HepG2 (cell line): ENCODE measurements at regions not wholly inside any gene's neighbourhood (a gene's known extent, or its start where the extent isn't known, plus 50 kb on each side); places are given as distances from the start of the nearest gene placed in this dataset.

ENCODE experiments used
- ATAC-seq: fragments of 200-7000 bp; cut with Tn5 transposase; 3 replicates; pipeline ENCODE4 v1.9.1; 2020; ENCODE audit warnings: mild to moderate bottlenecking, moderate library complexity
- BruUV-seq: library from RNA; stranded (reverse); fragments of 400-500 nt; replicated peaks from 2 replicates; lab custom pipeline; 2021; lab: Mats Ljungman, UMichigan
- CTCF ChIA-PET: fragments of 300-600 bp; formaldehyde crosslinking; extraction: SDS; loops from one replicate; lab custom pipeline; 2021; ENCODE audit warnings: low total read pairs, inconsistent platforms, low intra/inter-chr PET ratio; lab: Yijun Ruan, JAX
- POLR2A ChIA-PET: fragments of 350-600 bp; sonication (Branson Sonifier 250); formaldehyde crosslinking; loops from one replicate; lab custom pipeline; 2020; ENCODE audit warnings: antibody characterized with exemption, inconsistent platforms; lab: Yijun Ruan, JAX
- DNase-seq: peaks from one replicate; pipeline ENCODE4 v3.0.0-alpha.2; 2015; ENCODE audit warnings: low spot score
- FAIRE-seq: peaks from 3 replicates; lab custom pipeline; 2011; peaks lifted over from hg19 to GRCh38; lab: Jason Lieb, UNC
- H2AFZ ChIP-seq: one replicate; pipeline ENCODE4 v1.6.1; 2011; ENCODE audit warnings: low read length, inconsistent platforms
- H3K27ac ChIP-seq: fragments of 300-600 bp; 3 replicates; pipeline ENCODE4 v1.8.0; 2011; ENCODE audit warnings: mixed run types, mild to moderate bottlenecking, mixed read lengths, low read length, inconsistent platforms; ENCODE audit not compliant: insufficient read depth; ENCODE audit errors: extremely low read length
- H3K27me3 ChIP-seq, 2 experiments: fragments of 200-600 bp in 1 of 2; 2 replicates in 1 of 2; 3 replicates in 1 of 2; pipeline versions ENCODE4 v1.6.0 to v1.8.0; 2011; ENCODE audit warnings: low read length in 2 of 2, mild to moderate bottlenecking in 2 of 2, moderate library complexity in 2 of 2, inconsistent platforms in 1 of 2; ENCODE audit not compliant: insufficient read depth in 2 of 2, control insufficient read depth in 1 of 2
- H3K36me3 ChIP-seq, 2 experiments: fragments of 200-600 bp in 1 of 2; replicated peaks in 1 of 2; 2 replicates in 1 of 2; 3 replicates in 1 of 2; pipeline versions ENCODE4 v1.5.1 to v1.8.0; 2011; ENCODE audit warnings: low read length in 2 of 2, inconsistent platforms in 1 of 2; ENCODE audit not compliant: insufficient read depth in 2 of 2, control insufficient read depth in 1 of 2
- H3K4me1 ChIP-seq: 2 replicates; pipeline ENCODE4 v1.5.1; 2012; ENCODE audit warnings: low read length, inconsistent platforms; ENCODE audit not compliant: insufficient read depth
- H3K4me2 ChIP-seq: 2 replicates; pipeline ENCODE4 v1.6.0; 2011; ENCODE audit warnings: low read depth, low read length, inconsistent platforms
- H3K4me3 ChIP-seq, 3 experiments: fragments of 200-600 bp in 1 of 3; sonication (generic), shearing (Covaris generic) in 1 of 3; replicated peaks in 1 of 3; 2 replicates each; pipeline ENCODE4 v1.5.1; 2011 to 2016; ENCODE audit warnings: low read length in 3 of 3, inconsistent platforms in 2 of 3, low read depth in 2 of 3, mild to moderate bottlenecking in 2 of 3, control low read depth in 1 of 3, mixed read lengths in 1 of 3; ENCODE audit not compliant: insufficient read depth in 1 of 3
- H3K79me2 ChIP-seq: one replicate; pipeline ENCODE4 v1.6.1; 2011; ENCODE audit warnings: low read length, inconsistent platforms; ENCODE audit not compliant: insufficient read depth
- H3K9ac ChIP-seq: 2 replicates; pipeline ENCODE4 v1.6.0; 2011; ENCODE audit warnings: mild to moderate bottlenecking, low read depth, low read length, inconsistent platforms; ENCODE audit not compliant: insufficient read depth
- H3K9me3 ChIP-seq: 2 replicates; pipeline ENCODE4 v1.5.1; 2012; ENCODE audit warnings: mild to moderate bottlenecking, low read length
- H4K20me1 ChIP-seq: 2 replicates; pipeline ENCODE4 v1.6.0; 2011; ENCODE audit warnings: inconsistent platforms, mild to moderate bottlenecking, low read length, moderate library complexity; ENCODE audit not compliant: insufficient read depth
- CSRNP1 ChIP-seq: sonication (generic); formaldehyde crosslinking; IDR thresholded peaks from 2 replicates; pipeline ENCODE4 v1.8.1; 2023; ENCODE audit warnings: mild to moderate bottlenecking, missing genetic modification reagents
- HOXA7 ChIP-seq: sonication (generic); formaldehyde crosslinking; IDR thresholded peaks from 2 replicates; pipeline ENCODE4 v1.8.1; 2022; ENCODE audit warnings: mild to moderate bottlenecking, missing genetic modification reagents, moderate library complexity
- NPAS2 ChIP-seq: sonication (generic); formaldehyde crosslinking; IDR thresholded peaks from 2 replicates; pipeline ENCODE4 v1.8.0; 2022; ENCODE audit warnings: mild to moderate bottlenecking, missing genetic modification reagents, borderline replicate concordance
- RNF219 ChIP-seq: sonication (generic); formaldehyde crosslinking; IDR thresholded peaks from 2 replicates; pipeline ENCODE4 v1.5.0; 2020; ENCODE audit warnings: mild to moderate bottlenecking, missing genetic modification reagents
- SP1 ChIP-seq, 2 experiments: fragments of 450-650 bp in 1 of 2; sonication (generic) in 1 of 2; formaldehyde crosslinking in 1 of 2; IDR thresholded peaks; 2 replicates each; pipeline versions ENCODE4 v1.4.0 to v1.6.1; 2016 to 2020; ENCODE audit warnings: missing genetic modification reagents in 1 of 2
- SUZ12 ChIP-seq: fragments of 150-350 bp; IDR thresholded peaks from 2 replicates; pipeline ENCODE4 v1.6.1; 2014; ENCODE audit warnings: low read depth, low read length
- ZNF282 ChIP-seq: fragments of 450-650 bp; IDR thresholded peaks from 2 replicates; pipeline ENCODE4 v1.6.1; 2018; ENCODE audit not compliant: partially characterized antibody
- ZNF512B ChIP-seq: sonication (generic); formaldehyde crosslinking; IDR thresholded peaks from 2 replicates; pipeline ENCODE4 v1.5.1; 2020; ENCODE audit warnings: missing genetic modification reagents, mild to moderate bottlenecking, borderline replicate concordance
- ZNF619 ChIP-seq: sonication (generic); formaldehyde crosslinking; IDR thresholded peaks from 2 replicates; pipeline ENCODE4 v1.4.0; 2020; ENCODE audit warnings: mild to moderate bottlenecking, missing genetic modification reagents
- WGBS: methylation state at CpG from one replicate; pipeline ENCODE4 v1.1.6; 2017; ENCODE audit warnings: low lambda C conversion rate; 5-methylcytosine and 5-hydroxymethylcytosine counted together
- in situ Hi-C: cut with HindIII; loops from 2 replicates; pipeline ENCODE4 v1.10.0; 2017; ENCODE audit warnings: low pct_unique_long_range_greater_than_20kb; ENCODE audit not compliant: extremely low pct_ligation_motif_present
- intact Hi-C: fragments of 100-400 bp; cut with micrococcal nuclease; formaldehyde crosslinking; loops from one replicate; pipeline ENCODE4 v1.10.0; 2022; ENCODE audit not compliant: unreplicated experiment

- no peaks in the 10 kb centered on the region for H4K20me1 ChIP-seq
- no peaks in the 10 kb centered on the region for H3K9me3 ChIP-seq
- no peak for TF ChIP-seq SP1 (IDR thresholded peaks at IDR 0.05)
- no peak for TF ChIP-seq SP1 (CRISPR knock-in tag; IDR thresholded peaks at IDR 0.05)
- no peak for TF ChIP-seq ZNF282
- TF ChIP-seq SUZ12: no peak
- no peak for TF ChIP-seq CSRNP1 (CRISPR knock-in tag)
- no peak for TF ChIP-seq RNF219 (CRISPR knock-in tag)
- TF ChIP-seq HOXA7 (CRISPR knock-in tag): no peak
- no peak for TF ChIP-seq NPAS2 (CRISPR knock-in tag)
- no peak for TF ChIP-seq ZNF619
- TF ChIP-seq ZNF512B (CRISPR knock-in tag): no peak
- H3K27ac ChIP-seq: no peak overlapping the region
- no TSS peak for BruUV-seq
- no peak overlapping the region for H2AFZ ChIP-seq
- H3K4me3 ChIP-seq: no peak overlapping the region
- FAIRE-seq (no peak), ATAC-seq (no peak), DNase-seq (no peak)
- 98% methylated on average over 3 of the region's 3 CpGs for WGBS
- H3K36me3 ChIP-seq: no peaks in the 10 kb centered on the region
- no peaks in the 10 kb centered on the region for H3K27me3 ChIP-seq
- CTCF ChIA-PET: no interaction called here
- no peaks in the 10 kb centered on the region for H3K4me1 ChIP-seq
- H3K79me2 ChIP-seq: no peaks in the 10 kb centered on the region
- POLR2A ChIA-PET: no interaction called here
- no peak overlapping the region for H3K9ac ChIP-seq
- intact Hi-C loops: no loop called here
- in situ Hi-C loops: no loop called here
- no peak overlapping the region for H3K4me2 ChIP-seq
These were observed 56.3 kb upstream of the ZNF92 start for GRCh38 chr7:65317372-65317771.
